Stimulated activated CD8-positive, alpha-beta memory T cell treated with anti-CD3 and anti-CD28 coated beads, Interleukin-2, amount 100 ng/mL, for 1 hour (primary cell): ENCODE measurements at regions not wholly inside any gene's neighbourhood (a gene's known extent, or its start where the extent isn't known, plus 50 kb on each side); places are given as distances from the start of the nearest gene placed in this dataset.
"Not testable (repeated sequence)": the region's sequence is repeated elsewhere in the genome, so short reads cannot be mapped to it uniquely, and the experiment has no call there.

ENCODE experiments used
- DNase-seq, 2 donors: peaks; one replicate each; pipeline ENCODE4 v3.0.0-alpha.2; 2020; ENCODE audit warnings: low read depth in 2 of 2

DNA sequence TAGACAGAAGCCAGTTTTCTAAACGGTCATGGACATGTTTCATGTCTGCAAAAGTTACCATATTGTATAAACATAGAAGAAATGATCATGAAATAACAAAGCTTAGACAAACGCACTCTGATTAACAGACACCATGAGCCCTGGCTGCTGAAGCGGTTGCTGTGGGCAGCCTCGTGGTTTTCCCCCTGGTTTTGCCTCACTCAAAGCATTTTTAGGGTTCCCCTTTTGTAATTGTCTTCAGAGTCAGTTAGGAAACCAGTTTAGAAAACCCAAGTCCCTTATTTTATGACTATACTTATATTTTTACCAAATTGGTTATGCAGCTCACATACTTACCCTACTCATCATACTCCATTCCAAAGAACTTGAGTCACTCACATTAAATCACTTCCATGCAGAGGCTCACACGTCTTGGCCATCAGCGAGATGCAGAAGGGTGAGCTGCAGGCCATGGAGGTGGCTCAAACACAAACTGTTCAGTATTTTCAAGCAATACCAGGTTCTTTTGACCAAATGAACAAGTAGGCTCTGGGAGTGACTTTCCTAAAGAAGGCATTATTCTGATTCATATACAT is 105.6 kb upstream of the SALL3 start:
- DNase-seq = no peak

DNA sequence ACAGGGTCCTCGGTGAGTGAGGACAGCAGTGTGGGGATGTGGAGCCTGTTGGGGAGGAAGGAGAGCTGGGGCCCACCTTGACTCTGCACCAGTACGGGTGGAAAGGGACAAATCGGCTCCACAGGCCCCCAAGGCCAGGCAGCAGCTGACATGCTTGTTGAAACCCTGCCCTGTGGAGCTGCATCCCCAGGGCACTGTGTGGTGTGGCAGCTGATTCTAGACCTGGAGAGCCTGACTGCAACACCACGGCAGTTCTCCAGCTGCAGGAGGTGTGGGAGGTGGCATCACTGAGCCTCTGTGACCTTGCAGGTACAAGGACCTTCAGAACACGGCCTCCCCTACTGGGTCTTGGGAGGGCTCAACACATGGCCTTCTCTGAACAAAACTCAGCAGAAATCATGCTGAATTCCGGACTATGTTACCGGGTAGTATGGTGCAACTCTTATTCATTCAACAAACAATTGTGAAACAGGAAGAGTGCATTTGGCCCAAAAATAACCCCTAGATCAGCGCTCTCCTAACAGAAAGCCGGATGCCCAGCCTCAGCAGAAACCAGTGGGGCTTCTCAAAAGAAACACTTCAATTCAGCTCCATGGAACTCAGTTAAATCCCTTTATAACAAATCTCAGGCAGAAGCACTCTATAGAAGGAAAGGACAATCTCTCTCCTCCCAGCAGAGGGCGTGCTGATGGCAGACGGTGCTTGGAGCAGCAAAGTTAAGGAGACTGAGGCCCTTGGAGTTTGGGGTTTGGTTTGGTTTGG is 104.4 kb upstream of the SALL3 start:
- no peak for DNase-seq

DNA sequence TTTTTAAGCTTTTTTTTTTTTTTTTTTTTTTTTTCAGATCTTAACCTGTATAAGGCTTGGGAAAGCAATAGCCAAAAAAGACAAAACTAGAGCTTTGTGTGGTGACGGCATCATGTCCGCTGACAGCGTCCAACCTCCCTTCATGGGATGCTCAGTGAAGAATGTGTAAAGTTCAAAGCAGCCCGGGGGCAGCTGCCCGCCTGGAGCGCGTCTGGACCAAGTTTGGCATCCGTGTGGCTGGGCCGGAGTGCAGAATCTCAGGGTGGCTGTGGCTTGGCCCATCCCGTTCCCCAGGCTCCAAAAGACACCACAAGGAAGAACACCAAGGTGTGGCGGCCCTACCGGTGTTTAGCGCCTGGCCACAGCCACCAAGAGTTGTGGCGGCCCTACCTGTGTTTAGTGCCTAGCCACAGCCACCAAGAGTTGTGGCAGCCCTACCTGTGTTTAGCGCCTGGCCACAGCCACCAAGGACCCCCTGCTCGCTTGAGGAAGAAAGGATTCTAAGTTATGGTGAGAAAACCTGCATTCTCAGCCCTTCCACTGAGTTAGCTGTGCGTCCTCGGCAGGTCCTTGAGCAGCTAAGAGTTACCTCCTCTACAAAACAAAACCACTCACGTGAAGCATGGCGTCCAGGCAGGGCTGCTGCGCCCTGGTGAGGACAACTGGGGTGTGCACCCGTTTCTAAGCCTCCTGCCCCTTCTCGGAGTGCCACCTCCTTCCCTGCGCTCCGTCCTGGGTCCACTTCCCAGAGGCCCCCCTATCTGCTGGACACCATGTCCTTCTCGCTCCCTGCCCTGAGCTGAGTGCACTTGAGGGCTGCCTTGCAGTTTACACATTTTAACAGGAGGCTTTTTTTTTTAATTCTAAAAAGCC is 103.6 kb upstream of the SALL3 start:
- DNase-seq = no peak

DNA sequence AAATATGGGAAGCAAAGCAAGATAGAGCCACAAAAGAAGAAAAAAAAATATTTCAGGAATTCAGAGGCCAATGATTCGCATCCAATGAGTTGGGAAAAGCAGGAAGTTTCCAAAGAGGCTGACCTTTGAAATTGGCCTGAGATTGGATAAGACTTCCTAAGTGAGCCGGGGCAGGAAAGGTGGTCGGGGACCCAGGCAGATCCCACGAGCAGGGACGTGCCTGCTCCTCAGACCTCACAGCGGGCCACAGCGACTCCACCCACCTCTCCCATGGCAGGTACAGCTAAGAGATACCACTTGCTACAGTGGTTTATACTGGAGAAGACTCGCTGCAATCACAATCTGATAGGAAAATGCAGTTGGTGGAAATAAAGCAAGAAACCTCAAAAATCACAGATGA is 102.8 kb upstream of the SALL3 start:
- no peak for DNase-seq

DNA sequence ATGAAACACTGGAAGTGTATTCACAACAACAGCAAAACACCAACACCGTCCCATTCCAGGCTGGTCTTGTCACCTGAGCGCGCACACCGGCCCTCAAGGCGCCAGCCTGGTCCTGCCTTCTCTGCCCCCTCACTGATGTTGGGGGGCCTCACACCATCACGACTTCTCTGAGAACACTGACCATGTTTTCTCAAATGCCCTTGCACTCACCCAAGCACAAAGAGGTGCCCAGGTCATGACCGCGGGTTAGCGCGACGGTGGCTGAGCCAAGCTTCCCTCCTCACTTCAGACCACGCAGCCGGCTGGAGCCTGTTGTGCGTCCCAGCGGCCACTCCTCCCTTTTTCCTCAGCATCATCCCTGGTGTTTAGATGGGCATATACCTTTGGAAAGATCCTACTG is 101.3 kb upstream of the SALL3 start:
- DNase-seq = no peak

DNA sequence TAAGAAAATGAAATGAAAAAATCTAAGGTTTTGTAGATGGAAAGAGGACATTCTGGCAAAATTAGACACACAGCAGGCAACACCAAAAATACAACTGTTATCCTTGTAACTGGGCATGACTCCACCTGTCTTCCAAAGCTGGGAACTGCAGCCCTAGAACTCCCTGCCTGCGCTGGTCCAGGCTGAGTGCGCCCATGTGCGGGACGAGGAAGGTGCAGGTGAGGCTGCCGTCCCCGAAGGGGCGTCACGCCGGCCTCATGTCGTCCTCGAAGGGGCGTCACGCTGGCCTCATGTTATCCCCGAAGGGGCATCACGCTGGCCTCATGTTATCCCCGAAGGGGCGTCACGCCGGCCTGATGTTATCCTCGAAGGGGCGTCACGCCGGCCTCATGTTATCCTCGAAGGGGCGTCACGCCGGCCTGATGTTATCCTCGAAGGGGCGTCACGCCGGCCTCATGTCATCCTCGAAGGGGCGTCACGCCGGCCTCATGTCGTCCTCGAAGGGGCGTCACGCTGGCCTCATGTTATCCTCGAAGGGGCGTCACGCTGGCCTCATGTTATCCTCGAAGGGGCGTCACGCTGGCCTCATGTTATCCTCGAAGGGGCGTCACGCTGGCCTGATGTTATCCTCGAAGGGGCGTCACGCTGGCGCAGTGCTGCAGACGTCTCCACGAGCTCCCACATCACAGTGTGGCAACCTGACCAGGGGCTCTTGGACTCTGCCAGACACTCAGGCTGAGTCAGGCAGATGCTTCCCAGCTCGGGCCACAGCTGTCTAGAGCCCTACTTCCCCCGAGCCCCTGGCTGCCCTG is 100.3 kb upstream of the SALL3 start:
- DNase-seq = not testable (repeated sequence)

DNA sequence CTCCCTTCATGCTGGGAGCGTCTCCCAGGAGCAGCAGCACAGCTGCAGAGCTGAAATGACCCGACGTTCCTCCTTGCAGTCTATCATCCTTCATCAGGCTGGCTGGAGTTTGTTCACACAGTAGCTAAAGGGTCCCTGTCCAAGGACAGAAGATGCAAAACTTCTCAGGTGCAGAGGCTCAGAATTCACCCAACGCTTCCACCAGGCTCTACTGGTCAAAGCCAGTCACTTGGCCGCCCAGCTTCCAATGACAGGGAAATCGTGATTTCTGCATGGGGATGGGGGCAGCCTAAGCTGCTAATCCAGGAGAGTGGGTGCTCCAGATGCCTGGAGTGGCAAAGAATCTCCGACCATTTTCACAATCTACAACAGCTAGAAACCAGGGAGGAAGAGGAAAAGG is 97.0 kb upstream of the SALL3 start:
- no peak for DNase-seq

DNA sequence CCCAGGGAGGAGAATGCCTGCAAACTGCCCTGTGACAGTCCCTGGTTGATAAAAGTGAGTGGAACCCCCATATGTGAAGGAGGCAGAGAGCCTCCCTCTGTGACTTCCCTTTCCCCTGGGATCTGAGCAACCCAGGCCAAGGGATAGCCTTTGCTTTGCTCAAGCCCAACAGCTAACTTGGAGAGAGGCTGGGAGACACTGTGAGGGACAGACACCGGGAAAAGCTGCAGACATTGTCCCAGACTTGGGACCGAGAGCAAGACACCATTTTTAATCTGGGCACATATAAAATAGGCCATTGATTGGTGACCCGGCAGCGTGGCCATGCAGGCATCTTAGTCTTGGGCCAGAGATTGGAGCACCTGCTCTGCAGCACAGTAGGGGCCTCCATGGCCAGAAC is 96.1 kb upstream of the SALL3 start:
- no peak for DNase-seq

DNA sequence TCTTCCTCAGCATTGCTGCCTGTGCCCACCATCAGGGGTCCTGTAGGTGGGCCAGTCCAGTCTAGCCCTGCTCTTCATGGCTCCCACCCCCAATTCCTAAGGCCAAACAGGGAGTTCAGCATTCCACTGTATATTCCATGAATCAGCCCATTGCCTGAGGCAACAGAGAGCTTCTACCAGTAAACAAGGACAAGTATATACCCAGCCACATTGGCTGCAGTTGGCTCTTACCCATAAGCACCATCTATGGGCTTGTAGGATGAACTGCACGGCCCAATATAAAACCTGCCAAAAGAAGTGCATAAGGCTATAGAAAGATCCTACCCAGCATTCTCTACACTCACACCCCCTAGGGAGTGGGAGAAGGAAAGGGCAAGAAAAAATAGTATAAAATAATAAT is 95.1 kb upstream of the SALL3 start:
- DNase-seq = no peak

DNA sequence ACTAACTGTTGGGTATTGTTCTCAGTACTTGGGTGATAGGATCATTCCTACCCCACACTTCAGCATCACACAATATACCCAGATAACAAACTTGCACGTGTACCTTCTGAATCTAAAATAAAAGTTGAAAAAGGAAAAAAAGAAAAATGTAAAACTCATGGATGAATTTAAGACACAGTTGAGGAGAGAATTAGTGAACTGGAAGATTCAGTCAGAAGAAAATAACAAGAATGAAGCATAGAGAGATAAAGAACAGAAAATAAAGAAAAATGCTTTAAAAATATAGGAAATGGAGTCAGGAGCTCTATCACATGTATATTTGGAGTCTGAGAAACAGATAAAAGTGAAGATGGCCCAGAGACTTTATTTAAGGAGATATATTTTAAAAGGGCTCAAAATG is 90.4 kb upstream of the SALL3 start:
- DNase-seq = no peak

DNA sequence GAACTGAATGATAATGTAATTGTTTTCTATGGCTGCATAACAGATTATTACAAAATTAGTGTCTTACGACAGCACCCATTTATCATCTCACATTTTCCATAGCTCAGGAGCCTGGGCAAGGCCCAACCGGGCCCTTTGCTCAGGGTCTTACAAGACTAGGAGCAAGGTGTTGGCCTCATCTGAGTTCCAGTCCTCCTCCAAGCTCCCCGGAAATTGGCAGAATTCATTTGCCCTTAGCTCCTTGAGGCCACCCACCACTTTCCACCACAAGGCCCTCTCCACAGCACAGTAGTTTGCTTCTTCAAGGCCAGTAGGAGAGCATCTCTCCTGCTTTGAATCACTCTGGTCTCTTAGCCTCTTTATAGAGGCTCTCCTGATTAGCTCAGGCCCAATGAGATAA is 89.2 kb upstream of the SALL3 start:
- DNase-seq = no peak

DNA sequence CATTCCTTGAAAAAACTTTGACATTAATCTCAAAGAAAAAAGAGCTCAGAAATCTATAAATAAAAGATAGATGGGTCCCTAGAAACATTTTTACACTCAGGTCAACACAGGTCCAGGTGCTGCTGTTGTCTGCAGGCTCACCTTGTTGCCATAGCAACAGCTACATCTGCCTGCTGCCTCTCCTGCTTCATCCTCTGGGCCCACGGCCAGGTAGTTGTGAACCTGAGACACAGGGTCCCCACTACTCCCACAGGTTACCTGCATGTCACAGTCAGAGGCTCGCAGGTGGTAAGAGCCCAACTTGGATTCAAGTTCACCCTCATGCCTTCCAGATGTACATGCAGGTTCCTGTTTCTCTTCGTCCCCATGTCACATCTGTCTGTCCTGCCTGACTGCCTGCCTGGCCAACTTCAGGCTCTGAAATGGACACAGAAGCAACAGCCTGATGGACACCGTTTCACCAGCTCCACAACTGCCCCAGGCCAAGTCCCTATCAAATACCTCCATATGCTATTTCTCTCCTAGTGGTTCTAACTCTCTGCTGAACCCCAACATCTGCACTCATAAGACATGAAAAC is 88.3 kb upstream of the SALL3 start:
- no peak for DNase-seq

DNA sequence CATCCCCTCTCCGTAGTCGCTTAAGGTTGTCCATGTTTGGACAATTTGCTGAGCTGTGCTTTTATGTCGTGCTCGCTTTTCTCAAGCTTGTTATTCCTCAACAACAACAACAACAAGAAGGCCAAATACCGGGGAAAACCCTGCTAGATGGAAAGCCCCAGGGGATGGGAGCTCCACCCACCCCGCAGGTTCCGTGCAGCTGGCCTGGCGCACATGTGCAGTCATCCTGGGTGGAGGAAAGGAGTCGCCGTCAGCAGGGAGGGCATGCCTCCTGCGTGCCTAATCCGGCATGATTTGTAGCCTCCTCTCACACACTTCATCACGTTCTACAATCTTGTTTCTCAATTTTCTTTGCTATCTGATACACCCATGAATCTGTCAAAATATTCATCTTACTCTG is 87.4 kb upstream of the SALL3 start:
- no peak for DNase-seq

DNA sequence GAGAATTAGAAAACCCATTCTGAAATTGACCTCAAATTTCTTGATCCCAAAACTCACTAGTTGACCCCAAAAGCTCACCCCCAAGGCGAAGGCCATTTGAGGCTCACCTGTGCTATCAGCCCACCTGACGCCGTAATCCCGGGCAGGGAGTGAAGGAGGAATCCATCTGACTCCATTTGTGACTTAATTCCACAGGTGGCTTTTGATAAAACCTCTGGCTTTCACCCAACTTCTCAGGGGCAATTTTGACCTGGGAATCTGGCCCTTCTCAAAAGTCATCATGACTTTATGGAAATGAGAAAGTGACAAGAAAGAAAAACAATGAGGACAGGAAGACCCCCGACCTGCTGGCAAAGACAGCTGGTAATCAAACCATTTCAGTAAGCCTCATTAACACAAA is 86.9 kb upstream of the SALL3 start:
- no peak for DNase-seq

DNA sequence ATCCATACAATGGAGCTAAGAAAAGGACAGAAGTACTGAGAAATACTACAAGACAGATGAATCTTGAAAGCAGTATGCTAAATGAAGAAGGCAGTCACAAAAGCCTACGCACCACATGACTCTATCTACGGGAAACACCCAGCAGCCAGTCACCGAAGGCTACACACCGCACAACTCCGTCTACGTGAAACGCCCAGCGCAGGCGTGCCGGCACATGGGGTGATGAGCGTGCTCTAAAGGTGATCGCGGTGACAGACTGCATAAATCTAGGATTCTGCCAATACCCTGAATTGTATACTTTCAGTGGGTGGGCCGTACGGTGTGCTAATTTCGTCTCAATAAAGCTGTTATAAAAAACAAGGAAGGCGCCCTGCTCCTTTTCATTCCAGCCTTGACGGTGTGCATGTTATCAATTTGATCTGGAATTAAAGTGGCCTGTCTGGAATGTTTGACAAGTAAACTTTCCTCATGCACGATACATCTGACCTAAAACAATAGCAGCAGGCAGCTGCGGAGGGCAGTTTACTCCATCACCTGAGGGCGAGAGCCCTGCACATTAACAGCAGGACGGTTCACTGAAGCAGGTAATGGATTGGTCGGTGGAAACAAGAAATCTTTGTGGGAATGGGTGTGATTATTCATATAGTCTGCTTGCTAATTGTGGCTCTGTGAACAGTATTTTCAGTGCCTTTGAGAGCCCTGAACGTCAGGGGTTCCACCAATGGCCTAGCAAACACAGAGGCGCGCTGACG is 86.2 kb upstream of the SALL3 start:
- no peak for DNase-seq

DNA sequence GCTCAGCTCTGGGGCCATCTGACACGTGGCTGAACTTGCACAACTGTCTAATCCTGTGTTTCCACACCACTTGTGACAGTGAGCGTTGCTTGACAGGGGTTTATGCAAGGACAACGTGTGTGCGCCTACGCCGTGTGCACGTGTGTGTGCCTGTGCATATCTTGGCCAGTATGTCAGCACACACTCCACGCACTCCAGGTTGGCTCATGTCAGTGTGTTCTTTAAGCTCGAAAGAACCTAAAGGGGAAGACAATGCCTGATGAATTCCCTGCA is 85.6 kb upstream of the SALL3 start:
- no peak for DNase-seq

DNA sequence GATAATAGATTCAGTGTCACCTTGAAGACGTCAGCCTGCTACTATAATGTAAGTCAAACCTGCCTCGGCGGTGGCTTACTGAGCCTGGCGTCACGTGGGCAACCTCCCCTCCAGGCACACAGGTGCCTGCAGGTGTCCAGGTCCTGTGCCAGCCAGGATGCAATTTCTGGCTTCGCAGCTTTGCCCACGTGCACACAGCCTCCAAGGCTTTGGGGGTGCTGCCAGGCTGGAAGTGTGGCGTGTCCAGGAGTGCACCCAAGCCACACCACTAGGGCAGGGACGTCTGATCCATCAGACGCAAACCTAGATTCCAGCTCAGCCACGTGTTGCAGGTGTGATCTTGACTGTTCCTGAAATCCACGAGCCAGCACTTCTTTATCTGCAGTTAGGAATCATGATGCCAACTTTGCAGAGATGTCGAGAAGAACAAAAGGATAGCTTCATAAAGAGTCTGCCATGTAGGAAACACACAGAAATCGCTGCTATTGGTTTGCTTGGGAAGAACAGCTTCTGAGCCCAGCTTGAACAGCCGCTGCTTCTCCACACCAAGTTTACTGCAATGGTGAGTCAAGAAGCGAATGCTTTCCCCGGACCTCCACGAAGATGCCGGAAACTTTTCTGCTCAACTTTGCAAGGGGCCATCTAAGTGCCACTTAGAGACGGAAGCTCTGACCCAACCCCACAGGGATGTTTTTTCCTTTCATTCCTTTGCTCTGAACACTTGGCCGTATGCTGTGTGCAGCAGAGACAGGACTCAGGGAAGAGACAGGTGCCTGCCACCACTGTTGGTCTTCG is 84.2 kb upstream of the SALL3 start:
- DNase-seq = no peak

DNA sequence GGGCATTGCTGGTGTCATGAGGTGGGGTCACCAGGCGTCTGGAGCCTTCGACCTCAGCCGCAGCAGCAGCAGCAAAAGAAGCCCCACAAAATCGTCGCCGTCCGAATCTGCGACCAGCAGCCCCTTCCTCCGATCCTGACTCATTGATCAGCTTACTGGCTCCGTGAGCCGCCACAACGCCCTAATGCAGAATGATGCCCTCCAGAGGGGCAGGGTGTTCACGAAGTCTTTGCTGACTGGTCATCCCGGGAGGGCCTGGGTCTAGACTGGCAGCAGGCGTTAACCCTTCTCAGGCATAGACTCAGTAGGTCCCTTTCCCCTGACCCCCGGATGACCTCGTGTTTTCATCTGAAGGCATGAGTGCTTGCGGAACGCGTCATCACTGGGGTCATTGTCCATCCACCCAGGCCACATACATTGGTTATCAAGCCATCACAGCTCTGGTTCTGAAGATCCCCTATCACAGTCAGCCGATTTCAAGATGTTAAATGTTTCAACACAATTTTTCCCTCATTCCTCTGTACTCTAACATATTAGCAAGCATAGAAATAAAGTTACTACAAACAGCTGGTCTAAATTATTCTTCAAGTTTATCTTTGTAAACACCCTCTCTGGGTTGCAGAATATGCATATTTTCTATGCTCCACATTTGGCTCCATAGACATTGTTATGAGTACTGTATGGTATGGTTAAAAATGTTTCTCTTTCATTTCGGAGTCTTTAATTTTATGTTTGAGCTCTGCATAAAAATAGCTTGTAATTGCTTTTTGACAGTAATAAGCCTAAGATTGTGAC is 83.3 kb upstream of the SALL3 start:
- DNase-seq = no peak

DNA sequence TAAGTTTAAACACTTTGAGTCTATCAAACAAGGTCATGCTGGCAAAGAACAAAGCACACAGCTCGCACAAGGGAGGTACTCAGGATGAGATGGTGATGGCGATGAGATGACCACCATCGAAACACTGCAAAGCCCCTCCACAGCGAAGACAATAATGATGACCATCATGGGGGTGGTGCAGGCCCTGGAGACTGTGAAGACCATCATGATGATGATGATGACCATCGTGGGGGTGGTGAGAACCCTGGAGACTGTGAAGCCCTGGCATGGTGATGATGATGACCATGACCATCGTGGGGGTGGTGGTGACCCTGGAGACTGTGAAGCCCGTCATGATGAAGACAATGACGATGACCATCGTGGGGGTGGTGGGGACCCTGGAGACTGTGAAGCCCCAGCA is 81.6 kb upstream of the SALL3 start:
- DNase-seq = no peak

DNA sequence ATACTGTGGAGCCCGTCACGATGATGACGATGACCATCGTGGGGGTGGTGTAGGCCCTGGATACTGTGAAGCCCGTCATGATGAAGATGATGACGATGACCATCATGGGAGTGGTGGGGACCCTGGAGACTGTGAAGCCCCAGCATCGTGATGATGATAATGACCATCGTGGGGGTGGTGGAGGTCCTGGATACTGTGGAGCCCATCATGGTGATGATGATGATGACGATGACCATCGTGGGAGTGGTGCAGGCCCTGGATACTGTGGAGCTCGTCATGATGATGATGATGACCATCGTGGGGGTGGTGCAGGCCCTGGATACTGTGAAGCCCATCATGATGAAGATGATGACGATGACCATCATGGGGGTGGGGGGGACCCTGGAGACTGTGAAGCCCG is 81.0 kb upstream of the SALL3 start:
- no peak for DNase-seq
